ENCODE measurements at regions not wholly inside any gene's neighbourhood (a gene's known extent, or its start where the extent isn't known, plus 50 kb on each side); places are given as distances from the start of the nearest gene placed in this dataset.
A peak's percentile ranks its signal among the peaks of the same experiment; 100 is the strongest.

GRCh38 chr1:166627558-166627957 lies 211.7 kb upstream of the POGK start:
- POLR2A ChIA-PET, result no interaction called here

GRCh38 chr1:166628259-166628658 lies 211.0 kb upstream of the POGK start:
- no peak for ATAC-seq
- ChIA-PET CTCF (ENCODE audit: low intra/inter-chr PET ratio, low total read pairs) (no interaction called here), POLR2A (no interaction called here)
- Histone ChIP-seq H3K4me1 (ENCODE audit: insufficient read depth, low read length) (no peaks in the 10 kb centered on the region), H3K4me2 (ENCODE audit: low read depth, low read length) (no peak overlapping the region), H3K27ac (ENCODE audit: extremely low read length, insufficient read depth, low read length) (no peak overlapping the region), H4K20me1 (ENCODE audit: insufficient read depth, low read length) (no peaks in the 10 kb centered on the region), H3K4me3 (replicated peaks in 1 of 3; ENCODE audit: insufficient read depth in 1 of 3, low read depth in 2 of 3, low read length in 3 of 3) (no peak overlapping the region), H2AFZ (ENCODE audit: low read length) (no peak overlapping the region), H3K27me3 (ENCODE audit: control insufficient read depth in 1 of 2, insufficient read depth in 2 of 2, low read length in 2 of 2) (no peaks in the 10 kb centered on the region), H3K9me3 (ENCODE audit: low read length) (no peaks in the 10 kb centered on the region), H3K79me2 (ENCODE audit: insufficient read depth, low read length) (no peaks in the 10 kb centered on the region), H3K9ac (ENCODE audit: insufficient read depth, low read depth, low read length) (no peak overlapping the region), H3K36me3 (replicated peaks in 1 of 2; ENCODE audit: control insufficient read depth in 1 of 2, insufficient read depth in 2 of 2, low read length in 2 of 2) (no peaks in the 10 kb centered on the region)
- WGBS (ENCODE audit: low lambda C conversion rate), result 0% methylated on average over 1 of the region's 1 CpG
- TF ChIP-seq, protein P1, sequence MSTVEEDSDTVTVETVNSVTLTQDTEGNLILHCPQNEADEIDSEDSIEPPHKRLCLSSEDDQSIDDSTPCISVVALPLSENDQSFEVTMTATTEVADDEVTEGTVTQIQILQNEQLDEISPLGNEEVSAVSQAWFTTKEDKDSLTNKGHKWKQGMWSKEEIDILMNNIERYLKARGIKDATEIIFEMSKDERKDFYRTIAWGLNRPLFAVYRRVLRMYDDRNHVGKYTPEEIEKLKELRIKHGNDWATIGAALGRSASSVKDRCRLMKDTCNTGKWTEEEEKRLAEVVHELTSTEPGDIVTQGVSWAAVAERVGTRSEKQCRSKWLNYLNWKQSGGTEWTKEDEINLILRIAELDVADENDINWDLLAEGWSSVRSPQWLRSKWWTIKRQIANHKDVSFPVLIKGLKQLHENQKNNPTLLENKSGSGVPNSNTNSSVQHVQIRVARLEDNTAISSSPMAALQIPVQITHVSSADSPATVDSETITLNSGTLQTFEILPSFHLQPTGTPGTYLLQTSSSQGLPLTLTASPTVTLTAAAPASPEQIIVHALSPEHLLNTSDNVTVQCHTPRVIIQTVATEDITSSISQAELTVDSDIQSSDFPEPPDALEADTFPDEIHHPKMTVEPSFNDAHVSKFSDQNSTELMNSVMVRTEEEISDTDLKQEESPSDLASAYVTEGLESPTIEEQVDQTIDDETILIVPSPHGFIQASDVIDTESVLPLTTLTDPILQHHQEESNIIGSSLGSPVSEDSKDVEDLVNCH (CRISPR knock-in tag; IDR thresholded peaks at IDR 0.05), result no peak
- TF ChIP-seq PPARG (CRISPR knock-in tag; conservative IDR thresholded peaks at IDR 0.05) (no peak), ZNF33A (CRISPR knock-in tag; IDR thresholded peaks at IDR 0.05; ENCODE audit: borderline replicate concordance) (no peak), MLLT10 (CRISPR knock-in tag; IDR thresholded peaks at IDR 0.05) (no peak), ZFX (CRISPR knock-in tag; IDR thresholded peaks at IDR 0.05; ENCODE audit: low read depth) (no peak), MAFF (IDR thresholded peaks at IDR 0.05; ENCODE audit: low read depth, low read length) (peak; percentile 72), MAFK (conservative IDR thresholded peaks at IDR 0.05 in 1 of 2, IDR thresholded peaks at IDR 0.05 in 1 of 2; ENCODE audit: low read length in 2 of 2) (peak; percentile 60 to 85; a peak in 3 of 4 replicates), ELF1 (CRISPR knock-in tag; IDR thresholded peaks at IDR 0.05) (no peak), ELF3 (CRISPR knock-in tag; IDR thresholded peaks at IDR 0.05) (no peak)
- intact Hi-C loops (cut with micrococcal nuclease; ENCODE audit: unreplicated experiment), result no loop called here
- no TSS peak for BruUV-seq (replicated peaks)
- DNase-seq (ENCODE audit: low spot score), result no peak
- no peak for FAIRE-seq
- in situ Hi-C loops (cut with HindIII; ENCODE audit: extremely low pct_ligation_motif_present, low pct_unique_long_range_greater_than_20kb), result no loop called here

More at GRCh38 chr1:166627558-166627957, 211.7 kb upstream of the POGK start:
- ATAC-seq (no peak), DNase-seq (ENCODE audit: low spot score) (no peak), FAIRE-seq (no peak)
- Histone ChIP-seq H3K27me3 (ENCODE audit: control insufficient read depth in 1 of 2, insufficient read depth in 2 of 2, low read length in 2 of 2) (no peaks in the 10 kb centered on the region; a peak in 1 of 5 replicates), H4K20me1 (ENCODE audit: insufficient read depth, low read length) (no peaks in the 10 kb centered on the region), H3K4me1 (ENCODE audit: insufficient read depth, low read length) (no peaks in the 10 kb centered on the region), H3K9ac (ENCODE audit: insufficient read depth, low read depth, low read length) (no peak overlapping the region), H3K9me3 (ENCODE audit: low read length) (no peaks in the 10 kb centered on the region), H3K36me3 (replicated peaks in 1 of 2; ENCODE audit: control insufficient read depth in 1 of 2, insufficient read depth in 2 of 2, low read length in 2 of 2) (no peaks in the 10 kb centered on the region), H3K79me2 (ENCODE audit: insufficient read depth, low read length) (no peaks in the 10 kb centered on the region), H2AFZ (ENCODE audit: low read length) (no peak overlapping the region), H3K4me2 (ENCODE audit: low read depth, low read length) (no peak overlapping the region), H3K4me3 (replicated peaks in 1 of 3; ENCODE audit: insufficient read depth in 1 of 3, low read depth in 2 of 3, low read length in 3 of 3) (no peak overlapping the region), H3K27ac (ENCODE audit: extremely low read length, insufficient read depth, low read length) (no peak overlapping the region)
- no peak for TF ChIP-seq ZNF3 (CRISPR knock-in tag; IDR thresholded peaks at IDR 0.05)
- BruUV-seq (replicated peaks), result no TSS peak
- in situ Hi-C loops (cut with HindIII; ENCODE audit: extremely low pct_ligation_motif_present, low pct_unique_long_range_greater_than_20kb) (no loop called here), intact Hi-C loops (cut with micrococcal nuclease; ENCODE audit: unreplicated experiment) (no loop called here)
- CTCF ChIA-PET (ENCODE audit: low intra/inter-chr PET ratio, low total read pairs), result no interaction called here
- WGBS (ENCODE audit: low lambda C conversion rate), result 2% methylated on average over 4 of the region's 4 CpGs

Measured in HepG2 (cell line).